HG03175 (cell line): ENCODE measurements at regions not wholly inside any gene's neighbourhood (a gene's known extent, or its start where the extent isn't known, plus 50 kb on each side); places are given as distances from the start of the nearest gene placed in this dataset.
"Not testable (repeated sequence)": the region's sequence is repeated elsewhere in the genome, so short reads cannot be mapped to it uniquely, and the experiment has no call there.

Experiments used
- ATAC-seq: cut with Tn5 transposase; IDR thresholded peaks from one replicate; pipeline ENCODE4 v1.9.1; 2021; ENCODE audit warnings: mild to moderate bottlenecking, moderate library complexity; ENCODE audit not compliant: unreplicated experiment

DNA sequence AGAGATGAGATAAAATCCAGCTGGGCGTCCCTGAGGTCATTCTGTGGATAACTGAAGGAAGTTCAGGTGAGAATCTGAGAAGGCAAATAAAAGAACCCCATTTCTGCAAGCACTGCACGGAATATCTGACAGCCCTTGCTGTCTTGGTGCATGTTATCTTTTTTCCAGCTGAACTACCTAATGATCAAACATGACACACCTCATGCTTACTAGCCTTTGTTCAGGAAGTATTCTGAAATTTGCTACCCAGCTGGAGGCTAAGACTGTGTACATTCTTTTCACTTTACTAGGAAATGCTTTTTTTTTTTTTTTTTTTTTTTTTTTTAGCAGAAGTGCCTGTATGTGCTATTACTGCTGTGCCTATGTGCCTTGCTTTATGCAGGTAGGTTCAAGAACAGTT, 718.1 kb downstream of the SMARCA1 start:
- ATAC-seq, result no peak

DNA sequence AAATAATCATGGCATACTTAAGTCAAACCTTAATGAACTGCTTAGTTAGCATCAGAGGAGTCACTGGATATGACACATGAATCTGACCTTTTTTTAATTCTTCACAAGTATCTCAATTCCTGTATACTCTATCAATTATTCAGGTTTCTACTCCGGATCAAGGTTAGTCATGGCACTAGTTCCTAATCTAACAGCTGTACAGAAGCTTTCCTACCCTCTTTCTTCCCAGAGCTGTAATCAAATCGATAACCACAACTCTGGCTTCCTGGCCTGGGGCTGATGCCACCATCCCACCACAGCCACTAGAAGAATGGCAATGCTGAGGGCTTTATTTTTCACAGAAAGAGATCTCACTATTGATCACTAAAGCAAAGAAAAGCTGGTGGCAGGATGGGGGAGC, 718.5 kb downstream of the SMARCA1 start:
- ATAC-seq, result no peak

DNA sequence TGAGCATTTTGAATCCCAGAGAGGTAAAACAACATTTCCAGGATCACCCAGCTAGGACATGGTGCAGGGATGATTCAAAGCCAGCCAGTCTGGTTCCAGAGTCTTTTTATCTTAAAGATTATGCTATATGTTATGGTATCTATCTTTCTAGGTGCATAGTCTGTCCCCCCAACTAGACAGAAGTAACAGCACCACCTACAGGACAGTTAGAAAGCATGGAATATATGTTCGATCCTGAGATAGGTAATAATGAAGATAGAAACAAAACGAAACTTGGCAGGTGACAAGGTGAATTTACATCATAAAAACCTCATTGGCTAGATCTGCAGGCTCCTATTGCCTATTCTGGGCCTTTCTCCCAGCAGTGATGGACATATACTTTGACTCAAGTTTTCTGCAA, 723.2 kb downstream of the SMARCA1 start:
- no peak for ATAC-seq

DNA sequence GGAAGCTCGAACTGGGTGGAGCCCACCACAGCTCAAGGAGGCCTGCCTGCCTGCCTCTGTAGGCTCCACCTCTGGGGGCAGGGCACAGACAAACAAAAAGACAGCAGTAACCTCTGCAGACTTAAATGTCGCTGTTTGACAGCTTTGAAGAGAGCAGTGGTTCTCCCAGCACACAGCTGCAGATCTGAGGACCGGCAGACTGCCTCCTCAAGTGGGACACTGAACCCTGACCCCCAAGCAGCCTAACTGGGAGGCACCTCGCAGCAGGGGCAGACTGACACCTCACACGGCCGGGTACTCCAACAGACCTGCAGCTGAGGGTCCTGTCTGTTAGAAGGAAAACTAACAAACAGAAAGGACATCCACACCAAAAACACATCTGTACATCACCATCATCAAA, 730.9 kb upstream of the ACTRT1 start:
- ATAC-seq, result not testable (repeated sequence)

DNA sequence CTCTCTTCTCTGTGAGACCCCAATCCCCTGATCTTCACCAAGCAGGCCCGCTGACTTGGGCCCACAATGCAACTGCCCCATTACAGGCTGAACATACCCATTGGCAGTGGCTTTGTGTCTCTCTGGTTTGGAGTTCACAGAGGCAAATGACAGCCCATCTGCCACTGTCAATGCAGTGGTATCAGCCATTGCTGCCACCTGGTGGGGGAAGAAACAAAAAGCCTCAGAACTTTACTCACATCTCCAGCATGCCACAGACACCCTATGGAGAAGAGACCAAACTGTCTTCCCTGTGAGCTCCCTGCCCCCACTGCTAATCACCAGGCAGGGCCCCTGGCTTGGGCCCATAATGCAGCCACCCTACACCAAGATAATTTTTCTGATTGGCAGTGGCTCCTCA, 729.3 kb upstream of the ACTRT1 start:
- no peak for ATAC-seq

DNA sequence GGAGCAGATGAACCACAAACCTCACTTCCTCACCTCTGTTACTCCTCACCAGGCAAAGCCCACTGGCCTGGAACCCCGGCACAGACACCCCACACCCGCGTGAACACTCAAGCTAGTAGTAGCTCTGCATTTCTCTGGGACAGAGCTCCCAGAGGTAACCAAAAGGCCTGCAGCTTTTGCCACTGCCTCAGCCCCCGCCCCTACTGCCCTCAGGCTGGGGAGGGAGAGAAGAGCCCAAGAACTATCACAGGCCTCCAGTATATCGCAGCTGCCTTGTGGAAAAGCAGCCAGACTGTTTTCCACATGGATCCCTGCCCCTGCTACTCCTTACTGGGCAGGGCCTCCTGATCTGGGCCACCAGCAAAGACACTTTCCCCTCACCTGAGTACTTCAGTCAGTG, 728.7 kb upstream of the ACTRT1 start:
- ATAC-seq, result no peak

DNA sequence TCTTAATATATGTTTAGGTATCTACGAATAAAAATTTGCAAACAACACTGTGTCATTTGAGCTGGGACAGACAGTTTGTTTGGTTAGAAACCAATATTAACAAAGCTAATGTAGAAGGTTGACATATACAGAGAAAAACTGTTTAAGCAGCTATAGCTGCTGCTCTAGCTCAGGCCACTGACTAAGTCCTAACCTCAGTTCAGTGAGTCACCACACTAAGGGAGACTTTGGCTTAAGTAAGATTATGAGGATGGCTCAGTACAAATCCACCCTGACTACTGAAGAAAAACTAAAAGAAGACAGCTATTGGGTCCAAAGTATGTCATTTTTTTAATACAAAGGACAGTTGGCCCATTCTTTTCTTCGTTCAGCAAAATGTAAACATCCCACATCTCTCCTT, 717.3 kb upstream of the ACTRT1 start:
- no peak for ATAC-seq

DNA sequence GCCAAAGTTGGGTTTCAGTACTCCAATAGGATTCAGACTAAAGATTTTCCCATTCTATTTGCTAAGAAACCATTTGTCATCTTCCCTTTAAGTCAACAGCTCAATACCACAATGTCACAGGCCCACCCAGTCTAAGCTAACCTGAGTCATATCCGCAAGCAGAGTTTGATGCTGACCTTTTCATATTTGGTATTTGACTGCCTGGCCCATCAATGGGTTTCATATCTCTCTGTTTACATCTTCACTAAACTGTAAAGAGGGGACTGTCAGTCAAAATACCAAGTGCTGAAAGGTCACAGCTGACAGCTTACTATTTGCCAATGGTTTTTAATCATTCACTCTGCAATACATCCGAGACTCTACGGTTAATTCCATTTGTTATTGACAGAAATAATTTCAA, 707.5 kb upstream of the ACTRT1 start:
- no peak for ATAC-seq

DNA sequence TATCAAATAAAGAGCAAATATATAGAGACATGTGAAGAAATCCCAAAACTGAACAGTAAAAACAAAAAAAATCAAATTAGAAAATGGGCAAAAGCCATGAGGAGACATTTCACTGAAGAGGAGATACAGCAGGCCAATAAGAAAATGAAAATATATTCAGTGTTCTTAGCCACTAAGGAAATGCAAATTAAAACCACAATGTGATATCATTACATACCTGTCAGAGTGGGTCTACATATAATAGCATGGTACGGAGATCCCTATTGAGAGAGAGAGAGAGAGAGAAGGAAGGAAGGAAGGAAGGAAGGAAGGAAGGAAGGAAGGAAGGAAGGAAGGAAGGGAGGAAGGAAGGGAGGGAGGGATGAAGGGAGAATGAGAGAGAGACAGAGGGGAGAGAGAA, 707.0 kb upstream of the ACTRT1 start:
- ATAC-seq, result no peak

DNA sequence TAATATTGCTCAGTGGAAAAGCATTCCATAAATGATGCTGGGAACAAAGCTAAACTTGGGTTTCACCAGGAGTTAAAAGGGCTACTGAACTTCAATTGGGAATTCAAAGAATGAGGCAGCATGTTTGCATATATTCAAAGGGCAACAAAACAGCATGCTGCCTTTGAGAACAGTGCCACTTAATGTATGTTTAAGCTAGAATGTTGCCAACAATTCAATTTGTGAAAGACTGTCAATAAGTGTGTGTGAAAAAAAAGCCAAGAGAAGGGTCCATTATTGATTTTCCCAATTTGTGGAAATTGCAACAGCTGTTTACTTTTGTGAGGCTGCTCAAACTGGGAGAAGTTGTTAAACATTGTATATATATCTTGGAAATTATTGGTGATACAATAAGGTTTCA, 701.9 kb upstream of the ACTRT1 start:
- ATAC-seq, result no peak

DNA sequence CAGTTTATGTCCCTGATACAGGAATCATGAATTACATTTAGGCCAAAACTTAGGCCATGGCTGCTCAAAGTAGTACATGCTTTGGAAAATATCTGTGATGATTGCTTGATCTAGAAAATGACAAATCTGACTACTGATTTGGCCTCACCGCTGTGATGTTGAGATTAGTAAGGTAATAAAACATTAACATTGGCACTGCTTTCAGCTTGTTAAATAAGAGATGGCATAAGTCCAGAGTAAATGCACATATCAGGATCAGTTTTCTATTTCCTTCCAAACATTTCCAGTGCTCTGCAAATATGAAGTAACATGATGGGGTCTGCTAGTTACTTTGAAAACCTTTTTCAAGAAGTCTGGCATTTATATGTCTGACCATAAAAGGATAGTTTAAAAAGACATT, 687.3 kb upstream of the ACTRT1 start:
- no peak for ATAC-seq

DNA sequence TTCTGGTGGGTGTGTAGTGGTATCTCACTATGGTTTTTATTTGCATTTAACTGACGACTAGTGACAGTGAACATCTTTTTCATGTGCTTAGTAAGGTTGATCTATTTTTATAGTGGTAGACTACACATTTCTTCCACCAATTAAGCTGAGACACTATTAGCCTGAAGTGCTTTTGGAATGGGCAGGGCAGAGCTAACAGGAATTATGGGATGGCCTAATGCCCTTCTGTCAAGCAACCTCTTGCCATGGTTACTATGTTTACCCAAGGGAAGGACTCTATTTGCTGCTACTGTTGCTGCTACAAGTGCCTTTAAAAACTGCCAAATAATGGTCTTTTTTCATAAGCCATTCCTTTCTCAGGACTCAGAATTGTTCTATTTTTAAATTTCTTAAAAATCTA, 676.7 kb upstream of the ACTRT1 start:
- no peak for ATAC-seq

DNA sequence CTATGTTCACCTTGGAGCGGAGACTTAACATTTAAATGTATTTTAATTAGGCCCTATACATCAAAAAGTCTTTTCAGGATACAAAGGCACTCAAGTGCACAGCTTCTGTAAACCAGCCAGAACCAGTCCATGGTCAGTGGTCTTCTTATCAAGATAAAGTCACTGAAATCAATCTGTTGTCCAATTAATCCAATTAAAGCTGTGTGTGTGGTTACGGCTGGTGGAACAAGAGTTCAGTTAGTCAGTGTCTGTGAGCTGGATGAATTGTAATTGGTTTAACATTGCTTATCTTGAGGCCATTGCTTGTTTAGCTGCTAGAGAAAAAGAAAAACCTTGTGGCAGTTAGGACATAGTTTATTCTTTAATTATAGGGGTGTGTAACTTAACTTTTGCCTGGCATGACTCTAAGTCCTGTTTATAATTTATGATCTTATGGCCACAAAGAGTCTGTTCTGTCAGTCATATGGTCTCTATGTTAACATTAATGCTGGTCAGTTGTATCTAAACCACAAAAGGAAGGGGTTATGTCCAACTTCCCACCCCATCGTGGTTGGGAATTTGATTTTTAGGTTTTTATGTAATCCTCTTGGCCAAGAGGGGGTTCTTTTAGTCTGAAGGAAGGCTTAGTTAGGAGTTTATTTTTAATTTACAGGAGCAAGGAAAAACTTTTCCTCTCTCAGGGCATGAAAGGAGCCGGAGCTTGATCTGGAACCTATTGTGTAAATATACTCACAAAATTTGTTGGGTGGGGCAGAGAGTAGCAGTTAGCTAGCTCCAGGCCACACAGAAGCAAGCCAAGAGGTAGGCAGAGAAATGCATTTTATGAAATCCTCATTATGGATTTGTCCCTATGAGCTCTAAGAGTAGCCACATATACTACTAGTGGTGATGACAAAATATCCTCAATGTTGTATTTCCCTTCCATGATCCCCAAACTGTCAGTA, 665.7 kb upstream of the ACTRT1 start:
- no peak for ATAC-seq

DNA sequence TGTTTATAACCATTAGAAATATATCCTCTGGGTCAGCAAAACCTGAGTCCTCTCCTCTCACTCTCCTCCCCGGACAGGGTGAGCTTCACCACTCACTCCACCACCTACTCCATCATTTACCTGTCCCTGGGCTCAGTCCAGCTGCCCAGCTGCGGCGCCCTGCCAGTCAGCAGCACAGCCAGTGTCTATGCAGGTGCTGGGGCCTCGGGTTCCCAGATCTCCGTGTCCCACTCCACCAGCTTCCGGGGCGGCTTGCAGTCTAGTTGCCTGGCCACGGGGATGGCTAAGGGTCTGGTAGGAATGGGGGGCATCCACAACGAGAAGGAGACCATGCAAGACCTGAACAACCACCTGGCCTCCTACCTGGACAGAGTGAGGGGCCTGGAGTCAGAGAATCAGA, 662.2 kb upstream of the ACTRT1 start:
- no peak for ATAC-seq

DNA sequence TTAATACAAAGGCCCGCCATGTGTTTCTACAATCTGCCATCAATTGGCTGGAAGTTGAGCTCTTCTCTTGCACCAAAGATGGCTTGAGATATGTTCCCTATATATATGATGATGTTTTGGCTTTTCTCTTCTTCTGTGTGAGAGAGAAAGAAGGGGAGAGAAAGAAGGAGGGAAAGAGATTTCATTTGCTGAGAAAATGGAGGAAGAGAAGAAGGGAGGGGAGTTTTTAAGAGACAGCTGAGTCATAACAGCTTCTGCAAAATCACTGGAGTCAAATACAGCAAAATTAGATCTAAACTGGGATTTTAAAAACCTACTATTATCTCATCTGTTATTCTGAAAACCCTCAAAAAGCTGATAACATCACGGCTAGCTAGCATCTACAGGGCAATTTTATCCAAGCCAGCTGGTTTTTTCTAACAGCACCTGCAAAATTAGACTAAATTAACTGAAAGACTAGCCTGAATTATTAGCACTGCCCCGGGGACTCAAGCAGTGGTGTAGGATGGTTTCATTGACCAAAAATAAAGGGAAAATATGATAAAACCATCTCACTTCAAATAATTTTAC, 647.6 kb upstream of the ACTRT1 start:
- ATAC-seq, result no peak

DNA sequence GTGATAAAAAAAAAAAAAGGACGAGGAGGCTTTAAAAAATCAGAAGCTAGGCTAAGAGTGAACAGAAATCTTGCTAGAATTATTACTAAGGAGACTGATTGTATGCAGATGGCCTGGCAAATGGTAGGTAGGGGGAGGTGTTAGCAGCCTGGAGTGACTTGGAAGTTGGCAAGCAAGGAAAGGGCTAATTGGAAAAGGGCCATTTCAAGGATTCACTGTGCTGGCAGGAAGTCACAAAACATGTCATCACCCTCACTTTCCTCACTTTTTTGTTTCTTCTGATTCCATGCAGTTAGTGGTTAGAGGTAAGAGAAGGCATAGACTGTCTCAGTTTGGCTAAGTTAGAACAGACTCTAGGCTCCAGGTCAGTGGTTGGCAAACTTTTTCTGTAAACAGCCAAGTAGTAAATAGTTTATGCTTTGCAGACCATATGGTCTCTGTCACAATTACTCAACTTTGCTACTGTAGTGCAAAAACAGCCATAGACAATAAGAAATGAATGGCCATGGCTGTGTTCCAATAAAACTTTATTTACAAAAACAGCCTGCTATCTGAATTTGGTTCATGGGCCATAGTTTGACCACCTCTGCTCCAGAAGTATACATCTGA, 646.5 kb upstream of the ACTRT1 start:
- ATAC-seq, result no peak

DNA sequence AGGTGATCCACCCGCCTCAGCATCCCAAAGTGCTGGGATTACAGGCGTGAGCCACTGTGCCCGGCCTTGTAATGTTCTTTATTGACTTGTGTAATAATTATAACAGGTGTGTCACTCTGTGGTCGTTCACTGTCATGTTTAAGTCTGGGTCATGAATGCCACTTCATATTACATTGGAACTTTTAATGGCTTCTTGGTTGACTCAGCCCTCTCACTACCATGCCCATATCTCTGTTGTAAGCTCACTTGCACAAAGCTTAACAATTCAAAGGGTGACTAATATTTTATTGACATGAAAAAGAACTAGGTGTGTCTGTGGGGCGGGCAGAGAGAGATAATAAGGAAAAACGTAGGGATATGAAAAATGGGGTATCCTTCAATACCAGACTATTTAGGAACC, 639.7 kb upstream of the ACTRT1 start:
- no peak for ATAC-seq

DNA sequence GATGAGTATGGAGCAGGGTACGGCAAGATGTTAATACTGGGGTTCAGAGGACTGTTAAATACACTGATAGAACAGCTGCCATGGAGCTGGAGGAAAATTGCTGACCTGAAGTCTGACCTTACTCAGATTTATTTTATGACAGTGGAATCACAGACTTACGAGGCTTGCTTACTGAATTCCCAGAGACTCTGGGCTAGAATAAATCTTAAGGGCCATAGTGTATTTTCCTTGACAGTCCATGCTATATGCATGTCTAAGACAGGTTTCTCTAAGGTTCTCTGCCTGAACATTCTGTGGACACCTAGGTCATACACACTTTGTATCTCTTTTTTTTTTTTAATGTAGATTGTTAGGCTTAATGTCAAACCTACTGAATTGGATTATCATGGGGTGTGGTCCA, 633.2 kb upstream of the ACTRT1 start:
- no peak for ATAC-seq

DNA sequence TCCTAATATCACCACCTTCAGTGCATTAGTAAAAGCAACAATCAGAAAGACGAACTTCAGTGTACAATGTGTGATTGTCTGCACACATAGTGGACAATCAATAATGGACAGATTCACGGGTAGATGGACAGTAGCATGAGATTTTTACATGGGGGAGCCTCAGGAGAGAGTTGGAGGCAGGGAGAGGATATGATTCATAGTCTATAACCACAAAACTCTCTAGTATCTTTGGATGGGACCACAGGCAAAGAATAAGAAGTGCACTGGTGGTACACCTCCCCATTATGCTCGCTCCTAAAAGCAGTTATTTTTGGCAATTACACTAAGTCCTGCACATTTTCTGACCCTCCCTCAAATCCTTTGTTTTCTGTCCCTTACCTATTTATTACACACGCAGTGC, 624.4 kb upstream of the ACTRT1 start:
- no peak for ATAC-seq

DNA sequence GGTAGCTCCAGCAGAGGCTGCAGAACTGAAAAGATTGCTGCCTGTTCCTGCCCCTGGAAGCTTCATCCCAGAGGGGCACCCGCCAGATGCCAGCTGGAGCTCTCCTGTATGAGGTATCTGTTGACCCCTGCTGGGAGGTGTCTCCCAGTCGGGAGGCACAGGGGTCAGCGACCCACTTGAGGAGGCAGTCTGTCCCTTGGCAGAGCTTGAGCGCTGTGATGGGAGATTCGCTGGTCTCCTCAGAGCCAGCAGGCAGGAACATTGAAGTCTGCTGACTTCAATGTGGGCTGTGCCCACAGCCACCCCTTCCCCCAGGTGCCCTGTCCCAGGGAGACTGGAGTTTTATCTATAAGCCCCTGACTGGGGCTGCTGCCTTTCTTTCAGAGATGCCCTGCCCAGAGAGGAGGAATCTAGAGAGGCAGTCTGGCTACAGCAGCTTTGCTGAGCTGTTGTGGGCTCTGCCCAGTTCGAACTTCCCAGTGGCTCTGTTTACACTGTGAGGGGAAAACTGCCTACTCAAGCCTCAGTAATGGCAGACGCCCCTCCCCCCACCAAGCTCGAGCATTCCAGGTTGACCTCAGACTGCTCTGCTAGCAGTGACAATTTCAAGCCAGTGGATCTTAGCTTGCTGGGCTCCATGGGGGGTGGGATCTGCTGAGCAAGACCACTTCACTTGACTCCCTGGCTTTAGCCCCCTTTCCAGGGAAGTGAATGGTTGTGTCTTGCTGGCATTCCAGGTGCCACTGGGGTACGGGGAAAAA, 622.3 kb upstream of the ACTRT1 start:
- not testable (repeated sequence) for ATAC-seq

DNA sequence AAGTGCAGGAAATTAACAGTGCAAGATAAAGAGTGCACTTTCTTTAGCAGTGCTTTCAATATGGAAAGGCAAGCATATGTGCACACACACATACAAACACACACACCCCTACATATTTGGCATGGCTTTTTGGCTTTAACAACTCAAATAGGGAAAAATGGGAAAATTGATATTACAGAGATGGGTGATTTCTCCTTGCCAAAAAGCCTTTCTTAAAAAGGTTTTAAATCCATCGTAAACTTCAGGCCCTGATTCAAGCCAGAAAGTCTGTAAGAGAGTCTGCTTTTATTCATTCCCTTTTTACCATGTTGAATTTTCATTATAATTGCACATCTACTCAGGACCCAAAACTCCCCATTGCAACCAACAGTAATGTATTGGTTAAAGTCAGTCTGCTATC, 612.0 kb upstream of the ACTRT1 start:
- no peak for ATAC-seq
